ENCODE measurements at regions not wholly inside any gene's neighbourhood (a gene's known extent, or its start where the extent isn't known, plus 50 kb on each side); places are given as distances from the start of the nearest gene placed in this dataset.

- TF ChIP-seq CTCF (IDR thresholded peaks at IDR 0.05) (no peak), POLR2A (IDR thresholded peaks at IDR 0.05) (no peak)
Measured at GRCh38 chrX:15915959-15916703, 61.5 kb upstream of the AP1S2 start.

Measured in thyroid gland (tissue), 4 donors.